ENCODE measurements at regions not wholly inside any gene's neighbourhood (a gene's known extent, or its start where the extent isn't known, plus 50 kb on each side); places are given as distances from the start of the nearest gene placed in this dataset.

DNA sequence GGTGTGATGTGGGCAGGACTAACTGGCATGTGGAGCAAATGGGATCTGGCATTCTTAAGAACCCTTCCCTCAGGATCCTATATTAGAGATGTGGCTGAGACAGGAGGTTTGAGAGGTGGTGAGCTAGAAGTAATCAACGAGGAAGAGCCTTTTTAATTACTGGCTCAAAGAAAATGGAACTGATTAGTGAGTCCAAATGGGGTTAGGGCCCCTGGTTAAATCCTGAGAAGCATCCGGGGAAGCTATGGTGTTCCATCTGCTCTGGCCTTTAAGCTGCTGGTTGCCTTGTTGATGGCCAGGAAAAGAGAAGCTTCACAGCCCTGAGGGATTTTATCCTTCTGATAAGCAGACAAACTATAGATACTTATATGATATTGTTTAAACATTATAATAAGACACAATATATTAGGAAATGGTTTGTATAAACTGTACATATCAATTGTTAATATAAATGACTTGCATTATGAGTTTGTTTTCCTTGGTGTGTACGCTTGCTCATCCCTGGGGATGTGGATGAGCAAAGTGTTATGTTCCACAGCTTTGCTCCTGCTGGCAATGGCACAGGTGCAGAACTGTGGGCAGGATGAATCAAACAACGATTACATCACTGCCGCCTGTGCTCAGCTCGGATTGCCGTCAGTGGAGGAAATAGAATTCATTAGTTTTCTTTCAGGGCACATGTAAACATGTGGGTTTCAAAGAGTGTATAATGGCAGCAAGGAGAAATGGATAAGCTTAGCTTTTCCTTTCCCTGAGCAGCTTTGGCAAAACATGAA is 328.6 kb upstream of the ARX start:
- TF ChIP-seq, protein P1, sequence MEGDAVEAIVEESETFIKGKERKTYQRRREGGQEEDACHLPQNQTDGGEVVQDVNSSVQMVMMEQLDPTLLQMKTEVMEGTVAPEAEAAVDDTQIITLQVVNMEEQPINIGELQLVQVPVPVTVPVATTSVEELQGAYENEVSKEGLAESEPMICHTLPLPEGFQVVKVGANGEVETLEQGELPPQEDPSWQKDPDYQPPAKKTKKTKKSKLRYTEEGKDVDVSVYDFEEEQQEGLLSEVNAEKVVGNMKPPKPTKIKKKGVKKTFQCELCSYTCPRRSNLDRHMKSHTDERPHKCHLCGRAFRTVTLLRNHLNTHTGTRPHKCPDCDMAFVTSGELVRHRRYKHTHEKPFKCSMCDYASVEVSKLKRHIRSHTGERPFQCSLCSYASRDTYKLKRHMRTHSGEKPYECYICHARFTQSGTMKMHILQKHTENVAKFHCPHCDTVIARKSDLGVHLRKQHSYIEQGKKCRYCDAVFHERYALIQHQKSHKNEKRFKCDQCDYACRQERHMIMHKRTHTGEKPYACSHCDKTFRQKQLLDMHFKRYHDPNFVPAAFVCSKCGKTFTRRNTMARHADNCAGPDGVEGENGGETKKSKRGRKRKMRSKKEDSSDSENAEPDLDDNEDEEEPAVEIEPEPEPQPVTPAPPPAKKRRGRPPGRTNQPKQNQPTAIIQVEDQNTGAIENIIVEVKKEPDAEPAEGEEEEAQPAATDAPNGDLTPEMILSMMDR (conservative IDR thresholded peaks at IDR 0.05) = no peak
- no peak for TF ChIP-seq ZFX (IDR thresholded peaks at IDR 0.05)
